SW 1271 (cell line): ENCODE measurements at regions not wholly inside any gene's neighbourhood (a gene's known extent, or its start where the extent isn't known, plus 50 kb on each side); places are given as distances from the start of the nearest gene placed in this dataset.

Source experiments
- DNase-seq, 2 experiments: peaks; one replicate each; lab custom pipeline; 2025; lab: John Stamatoyannopoulos, UW

- peak in 1 of 2 experiments; percentile 5 for DNase-seq
Observed at GRCh38 chr16:51971184-51971583, 575.8 kb downstream of the TOX3 start.

- no peak for DNase-seq
Observed at GRCh38 chr16:51968749-51969148, 578.2 kb downstream of the TOX3 start.

GRCh38 chr16:51967646-51968045 lies 579.3 kb downstream of the TOX3 start:
- no peak for DNase-seq

GRCh38 chr16:51960931-51961330 lies 586.0 kb downstream of the TOX3 start:
- no peak for DNase-seq

- DNase-seq, result no peak
Observed at GRCh38 chr16:51953286-51953985, 593.5 kb downstream of the TOX3 start.

GRCh38 chr16:51952500-51952899 lies 594.4 kb downstream of the TOX3 start:
- no peak for DNase-seq

- DNase-seq, result no peak
Observed at GRCh38 chr16:51951668-51952298, 595.2 kb downstream of the TOX3 start.

GRCh38 chr16:51950118-51950780 lies 596.7 kb downstream of the TOX3 start:
- no peak for DNase-seq

- no peak for DNase-seq
Observed at GRCh38 chr16:51949282-51949681, 597.7 kb downstream of the TOX3 start.

GRCh38 chr16:51941412-51941811 lies 605.5 kb downstream of the TOX3 start:
- DNase-seq, result no peak

- DNase-seq, result no peak
Observed at GRCh38 chr16:51940183-51940582, 606.8 kb downstream of the TOX3 start.

GRCh38 chr16:51939378-51939871 lies 607.5 kb downstream of the TOX3 start:
- DNase-seq, result no peak

- DNase-seq, result no peak
Observed at GRCh38 chr16:51938861-51939260, 608.1 kb downstream of the TOX3 start.

- no peak for DNase-seq
Observed at GRCh38 chr16:51937771-51938170, 609.2 kb downstream of the TOX3 start.

- DNase-seq, result no peak
Observed at GRCh38 chr16:51936846-51937245, 610.1 kb downstream of the TOX3 start.

GRCh38 chr16:51932317-51932716 lies 614.6 kb downstream of the TOX3 start:
- no peak for DNase-seq

- no peak for DNase-seq
Observed at GRCh38 chr16:51931653-51932052, 615.3 kb downstream of the TOX3 start.

GRCh38 chr16:51924744-51925143 lies 622.2 kb downstream of the TOX3 start:
- no peak for DNase-seq

GRCh38 chr16:51922476-51922875 lies 624.5 kb downstream of the TOX3 start:
- DNase-seq, result no peak

GRCh38 chr16:51919736-51920135 lies 627.2 kb downstream of the TOX3 start:
- DNase-seq, result no peak

- no peak for DNase-seq
Observed at GRCh38 chr16:51916814-51917213, 630.1 kb downstream of the TOX3 start.

- DNase-seq, result no peak
Observed at GRCh38 chr16:51916231-51916630, 630.7 kb downstream of the TOX3 start.

- no peak for DNase-seq
Observed at GRCh38 chr16:51907680-51908079, 639.3 kb downstream of the TOX3 start.
